Adrenal gland (tissue), 5 donors: ENCODE measurements at regions not wholly inside any gene's neighbourhood (a gene's known extent, or its start where the extent isn't known, plus 50 kb on each side); places are given as distances from the start of the nearest gene placed in this dataset.

ENCODE experiments used
- POLR2A ChIP-seq, 2 donors: fragments of 450-650 bp; IDR thresholded peaks; one replicate each; pipeline ENCODE4 v1.6.1; 2017; ENCODE audit warnings: antibody characterized with exemption in 2 of 2, mild to moderate bottlenecking in 2 of 2, moderate library complexity in 1 of 2
- TF ChIP-seq, protein P1 (sequence below), 6 experiments: fragments of 450-650 bp in 4 of 6; fragments of 200-600 bp in 2 of 6; sonication (generic) in 1 of 6; IDR thresholded peaks; 1 replicate in 5 of 6; 2 replicates in 1 of 6; pipeline versions ENCODE4 v1.5.1 to v1.8.0; 2016 to 2021; ENCODE audit warnings: antibody characterized with exemption in 6 of 6, mild to moderate bottlenecking in 2 of 6, moderate library complexity in 1 of 6
- donor health status: DM: no; HTN: no; CAD: no.

DNA sequence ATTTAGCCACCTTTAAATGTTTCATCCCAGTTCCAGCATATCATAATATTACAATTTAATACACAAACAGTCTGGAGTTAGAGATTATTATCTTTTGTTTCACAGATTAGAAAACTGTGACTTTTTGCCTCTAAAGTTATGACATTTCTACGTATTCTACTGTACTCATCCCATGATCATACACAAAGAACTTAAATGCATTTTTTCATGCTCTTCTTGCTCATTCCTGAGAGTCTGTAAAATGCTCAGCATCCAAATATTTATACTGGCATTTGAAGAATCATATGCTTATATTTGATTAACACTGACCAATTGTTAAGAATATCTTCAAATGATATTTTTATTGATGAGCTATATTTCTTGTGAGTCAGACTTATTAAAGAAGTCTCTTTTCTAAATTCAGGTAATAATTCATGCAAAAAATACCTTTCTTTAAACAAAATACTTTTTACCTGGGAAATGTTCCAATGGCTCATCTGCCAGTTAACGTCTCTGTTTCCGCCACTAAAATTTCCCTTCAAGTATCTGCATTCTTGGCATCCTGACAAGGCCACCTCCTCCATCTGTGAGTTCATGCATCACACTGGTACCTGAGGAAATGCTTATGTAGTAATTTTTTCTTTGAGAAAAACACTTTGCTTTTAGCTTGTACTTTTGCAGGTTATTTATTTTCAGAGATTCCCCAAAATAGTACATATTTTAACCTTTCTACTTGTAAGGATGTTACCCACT lies 139.6 kb upstream of the RASA1 start:
- TF ChIP-seq, protein P1, sequence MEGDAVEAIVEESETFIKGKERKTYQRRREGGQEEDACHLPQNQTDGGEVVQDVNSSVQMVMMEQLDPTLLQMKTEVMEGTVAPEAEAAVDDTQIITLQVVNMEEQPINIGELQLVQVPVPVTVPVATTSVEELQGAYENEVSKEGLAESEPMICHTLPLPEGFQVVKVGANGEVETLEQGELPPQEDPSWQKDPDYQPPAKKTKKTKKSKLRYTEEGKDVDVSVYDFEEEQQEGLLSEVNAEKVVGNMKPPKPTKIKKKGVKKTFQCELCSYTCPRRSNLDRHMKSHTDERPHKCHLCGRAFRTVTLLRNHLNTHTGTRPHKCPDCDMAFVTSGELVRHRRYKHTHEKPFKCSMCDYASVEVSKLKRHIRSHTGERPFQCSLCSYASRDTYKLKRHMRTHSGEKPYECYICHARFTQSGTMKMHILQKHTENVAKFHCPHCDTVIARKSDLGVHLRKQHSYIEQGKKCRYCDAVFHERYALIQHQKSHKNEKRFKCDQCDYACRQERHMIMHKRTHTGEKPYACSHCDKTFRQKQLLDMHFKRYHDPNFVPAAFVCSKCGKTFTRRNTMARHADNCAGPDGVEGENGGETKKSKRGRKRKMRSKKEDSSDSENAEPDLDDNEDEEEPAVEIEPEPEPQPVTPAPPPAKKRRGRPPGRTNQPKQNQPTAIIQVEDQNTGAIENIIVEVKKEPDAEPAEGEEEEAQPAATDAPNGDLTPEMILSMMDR (IDR thresholded peaks at IDR 0.05) = no peak
- no peak for TF ChIP-seq POLR2A (IDR thresholded peaks at IDR 0.05)
